ENCODE measurements at regions not wholly inside any gene's neighbourhood (a gene's known extent, or its start where the extent isn't known, plus 50 kb on each side); places are given as distances from the start of the nearest gene placed in this dataset.

GRCh38 chr1:79129914-79130313 lies 123.4 kb upstream of the ADGRL4 start:
- no peaks in the 10 kb centered on the region for H3K9me3 ChIP-seq
- TF ChIP-seq CTCF (IDR thresholded peaks at IDR 0.05): no peak
- no peaks in the 10 kb centered on the region for H3K4me1 ChIP-seq
- no peaks in the 10 kb centered on the region for H3K36me3 ChIP-seq
- DNase-seq (no peak), ATAC-seq (no peak)
- H3K27me3 ChIP-seq: no peaks in the 10 kb centered on the region
- H3K27ac ChIP-seq: no peak overlapping the region
- no peak overlapping the region for H3K4me3 ChIP-seq
- intact Hi-C loops (cut with DNase I): no loop called here
- 64 to 65% methylated on average over 3 of the region's 3 CpGs for WGBS, 2 donors

- H3K4me1 ChIP-seq: no peaks in the 10 kb centered on the region
- H3K27ac ChIP-seq: no peak overlapping the region
- no peaks in the 10 kb centered on the region for H3K36me3 ChIP-seq
- intact Hi-C loops (cut with DNase I): no loop called here
- H3K4me3 ChIP-seq: no peak overlapping the region
- no peaks in the 10 kb centered on the region for H3K9me3 ChIP-seq
- ATAC-seq: no peak
- TF ChIP-seq CTCF (IDR thresholded peaks at IDR 0.05): no peak
- 82 to 84% methylated on average over 3 of the region's 3 CpGs for WGBS, 2 donors
- no peak for DNase-seq
- no peaks in the 10 kb centered on the region for H3K27me3 ChIP-seq
Measured at GRCh38 chr1:79128722-79129121, 122.2 kb upstream of the ADGRL4 start.

- H3K4me1 ChIP-seq: no peaks in the 10 kb centered on the region
- H3K36me3 ChIP-seq: no peaks in the 10 kb centered on the region
- WGBS, 2 donors: 70 to 72% methylated on average over 5 of the region's 5 CpGs
- DNase-seq: no peak
- no peak overlapping the region for H3K27ac ChIP-seq
- no peak overlapping the region for H3K4me3 ChIP-seq
- intact Hi-C loops (cut with DNase I): no loop called here
- H3K27me3 ChIP-seq: no peaks in the 10 kb centered on the region
- peaks cover 0 to 7% (median 0%) of the 10 kb centered on the region in 11 donors for H3K9me3 ChIP-seq
- no peak for ATAC-seq
- TF ChIP-seq CTCF (IDR thresholded peaks at IDR 0.05): no peak
Measured at GRCh38 chr1:79124756-79125155, 118.2 kb upstream of the ADGRL4 start.

GRCh38 chr1:79122521-79122920 lies 116.0 kb upstream of the ADGRL4 start:
- Histone ChIP-seq H3K9me3 (peaks cover 0 to 7% (median 0%) of the 10 kb centered on the region in 11 donors), H3K36me3 (no peaks in the 10 kb centered on the region), H3K4me3 (no peak overlapping the region), H3K4me1 (no peaks in the 10 kb centered on the region), H3K27me3 (no peaks in the 10 kb centered on the region), H3K27ac (no peak overlapping the region)
- TF ChIP-seq CTCF (IDR thresholded peaks at IDR 0.05): no peak
- ATAC-seq: no peak
- WGBS, 2 donors: 85 to 87% methylated on average over 1 of the region's 1 CpG
- no peak for DNase-seq
- intact Hi-C loops (cut with DNase I): no loop called here

GRCh38 chr1:79117376-79117775 lies 110.8 kb upstream of the ADGRL4 start:
- WGBS, 2 donors: 61 to 66% methylated on average over 3 of the region's 3 CpGs
- intact Hi-C loops (cut with DNase I): no loop called here
- no peak overlapping the region for H3K4me3 ChIP-seq
- no peak for TF ChIP-seq CTCF (IDR thresholded peaks at IDR 0.05)
- no peaks in the 10 kb centered on the region for H3K4me1 ChIP-seq
- no peaks in the 10 kb centered on the region for H3K36me3 ChIP-seq
- DNase-seq (no peak), ATAC-seq (no peak)
- peaks cover 0 to 5% (median 0%) of the 10 kb centered on the region in 11 donors for H3K9me3 ChIP-seq
- no peak overlapping the region for H3K27ac ChIP-seq
- H3K27me3 ChIP-seq: no peaks in the 10 kb centered on the region
